ENCODE measurements at regions not wholly inside any gene's neighbourhood (a gene's known extent, or its start where the extent isn't known, plus 50 kb on each side); places are given as distances from the start of the nearest gene placed in this dataset.
A peak's percentile ranks its signal among the peaks of the same experiment; 100 is the strongest.

DNA sequence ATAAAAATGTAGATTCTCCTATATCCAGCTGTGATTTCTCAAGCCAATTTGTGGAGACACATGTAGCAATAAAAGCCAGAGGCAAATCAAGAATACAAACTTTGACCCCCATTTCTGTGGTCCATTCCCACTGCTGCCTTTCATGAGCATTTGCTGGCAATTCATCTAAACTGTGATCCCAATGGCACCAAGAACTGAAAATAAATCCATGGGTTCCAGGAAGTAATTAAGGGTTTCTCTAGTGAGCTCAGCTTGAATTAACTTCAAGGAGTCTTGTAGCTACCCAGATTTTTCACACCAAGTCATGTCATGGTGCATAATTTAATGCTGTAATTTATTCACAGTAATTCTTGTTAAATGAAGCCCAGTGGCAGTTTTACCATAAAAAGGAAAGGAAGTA, 145.0 kb upstream of the SMC2 start:
- DNase-seq, result no peak

DNA sequence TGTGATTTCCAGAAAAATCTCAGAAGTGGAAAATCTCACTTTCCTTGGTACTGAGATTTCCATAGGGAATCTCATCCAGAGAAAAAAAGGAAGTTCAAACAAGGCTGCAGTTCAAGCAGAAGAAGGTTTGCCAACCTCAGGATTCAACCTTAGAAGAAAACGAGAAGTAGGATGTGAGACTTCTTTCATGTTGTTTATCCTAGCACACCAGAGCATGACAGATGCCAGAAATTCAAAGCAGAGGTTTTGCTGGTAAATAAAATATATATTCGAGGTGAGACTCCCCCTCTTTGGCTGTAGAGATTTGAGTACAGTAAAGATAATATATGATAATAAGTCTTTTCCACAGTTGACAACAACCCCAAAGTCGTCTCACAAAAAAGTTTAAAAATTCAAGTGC, 116.9 kb upstream of the SMC2 start:
- no peak for DNase-seq

DNA sequence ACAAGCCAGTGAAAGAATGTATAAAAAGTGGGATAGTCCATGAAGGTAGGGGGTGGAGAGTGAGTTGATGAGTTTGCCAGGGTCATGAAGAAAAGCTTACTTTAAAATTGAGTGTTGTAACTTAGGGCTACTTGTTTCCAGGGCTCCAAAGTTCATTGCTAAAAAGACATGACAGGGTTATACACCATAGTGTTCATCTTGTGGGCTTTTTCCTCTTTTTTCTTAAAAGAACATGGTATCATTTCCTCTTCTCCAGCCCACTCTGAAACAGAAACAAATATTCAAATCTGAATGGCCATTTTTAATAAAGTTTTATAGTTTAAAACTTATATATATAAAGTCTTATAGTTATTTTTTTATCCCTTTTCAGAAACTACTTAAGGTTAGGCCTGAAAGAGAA, 115.7 kb upstream of the SMC2 start:
- DNase-seq, result no peak

DNA sequence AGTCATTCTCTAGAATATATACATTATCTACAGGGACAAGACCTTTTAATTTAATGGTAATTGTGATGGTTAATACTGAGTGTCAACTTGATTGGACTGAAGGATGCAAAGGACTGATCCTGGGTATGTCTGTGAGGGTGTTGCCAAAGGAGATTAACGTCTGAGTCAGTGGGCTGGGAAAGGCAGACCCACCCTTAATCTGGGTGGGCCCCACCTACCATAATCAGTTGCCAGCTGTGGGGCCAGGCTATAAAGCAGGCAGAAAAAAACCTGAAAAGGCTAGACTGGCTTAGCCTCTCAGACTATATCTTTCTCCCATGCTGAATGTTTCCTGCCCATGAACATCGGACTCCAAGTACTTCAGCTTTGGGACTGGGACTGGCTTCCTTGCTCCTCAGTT, 112.2 kb upstream of the SMC2 start:
- DNase-seq, result peak; percentile 33

DNA sequence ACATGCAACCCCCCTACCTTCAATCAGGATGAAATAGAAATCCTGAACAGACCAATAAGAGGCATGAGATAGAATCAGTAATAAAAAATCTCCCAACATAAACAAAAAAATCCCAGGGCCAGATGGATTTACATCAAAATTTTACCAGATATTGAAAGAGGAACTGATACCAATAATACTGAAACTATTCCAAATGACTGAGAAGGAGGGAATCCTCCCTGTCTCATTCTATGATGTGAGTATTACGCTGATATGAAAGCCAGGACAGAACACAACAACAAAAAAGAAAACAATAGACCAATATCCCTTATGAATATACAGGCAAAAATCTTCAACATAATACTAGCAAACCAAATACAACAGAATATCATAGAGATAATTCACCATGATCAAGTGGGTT, 109.0 kb upstream of the SMC2 start:
- DNase-seq, result no peak

DNA sequence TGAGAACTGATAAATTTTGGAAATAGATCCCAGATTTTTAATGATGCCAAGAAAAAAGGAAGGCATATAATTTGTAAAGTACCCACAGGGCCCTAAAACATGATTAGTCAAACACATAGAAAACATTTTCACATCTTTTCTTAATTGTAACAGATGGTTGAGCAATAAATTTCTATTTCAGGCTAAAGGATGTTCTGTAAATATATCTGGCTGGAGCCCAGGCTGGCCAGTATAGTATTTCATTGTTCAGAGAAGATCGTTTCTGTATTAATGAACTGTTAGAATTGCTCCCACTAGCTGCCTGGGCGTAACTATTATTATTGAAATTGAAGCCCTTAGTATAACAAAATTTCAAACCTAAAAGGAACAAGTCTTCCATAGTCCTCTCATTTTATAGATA, 105.3 kb upstream of the SMC2 start:
- no peak for DNase-seq

DNA sequence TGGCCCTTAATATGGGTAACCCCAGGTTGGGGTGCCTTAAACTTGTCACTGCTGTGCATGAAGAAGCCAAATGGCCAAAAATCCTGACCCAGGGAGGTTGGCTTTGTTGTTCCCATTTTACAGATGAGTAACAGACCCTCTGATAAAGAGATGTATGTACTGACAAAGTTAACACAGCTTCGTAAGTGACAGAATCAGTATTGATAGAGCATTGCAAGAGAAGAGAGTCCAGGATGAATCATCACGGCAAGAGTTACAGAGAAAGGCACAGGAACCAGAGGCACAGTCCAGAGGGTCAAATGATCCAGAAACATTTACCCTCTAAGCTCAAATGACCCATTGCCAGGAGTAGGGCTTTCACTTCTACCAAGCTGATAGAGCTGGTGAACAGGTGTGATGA, 103.8 kb upstream of the SMC2 start:
- DNase-seq, result no peak

DNA sequence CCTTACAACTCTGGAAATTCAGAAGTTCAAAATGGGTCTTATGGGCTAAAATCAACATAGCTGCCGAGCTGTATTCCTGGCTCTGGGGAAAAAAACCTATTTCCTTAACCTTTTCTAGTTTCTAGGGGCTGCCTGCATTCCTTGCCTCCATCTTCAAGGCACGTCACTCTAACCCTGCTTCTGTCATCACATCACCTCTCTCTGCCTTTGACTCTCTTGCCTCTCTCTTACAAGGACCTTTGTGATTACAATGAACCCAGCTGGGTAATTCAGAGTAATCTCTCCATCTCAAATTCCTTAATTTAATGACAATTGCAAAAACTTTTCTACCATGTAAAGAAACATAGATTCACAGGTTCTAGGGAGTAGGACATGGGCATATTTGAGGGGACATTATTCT, 103.1 kb upstream of the SMC2 start:
- DNase-seq, result no peak

DNA sequence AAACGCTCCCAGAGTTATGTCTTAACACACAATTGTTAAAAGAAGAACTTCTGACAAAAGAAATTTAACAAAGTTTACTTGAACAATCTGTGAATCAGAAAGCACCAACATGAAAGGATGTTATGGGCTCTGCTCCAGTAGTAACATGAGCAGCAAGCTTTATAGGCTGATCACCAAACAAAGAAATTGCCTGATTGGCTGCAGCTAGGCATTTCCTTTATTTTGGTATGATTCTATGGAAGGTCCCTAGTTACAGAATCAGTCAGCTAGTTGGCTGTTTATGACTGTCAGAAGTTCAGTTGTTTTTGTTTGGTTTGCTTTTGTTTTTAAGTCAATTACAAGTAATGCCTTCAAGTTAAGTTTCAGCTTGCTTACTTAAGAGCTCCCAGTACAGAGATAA, 102.4 kb upstream of the SMC2 start:
- no peak for DNase-seq

DNA sequence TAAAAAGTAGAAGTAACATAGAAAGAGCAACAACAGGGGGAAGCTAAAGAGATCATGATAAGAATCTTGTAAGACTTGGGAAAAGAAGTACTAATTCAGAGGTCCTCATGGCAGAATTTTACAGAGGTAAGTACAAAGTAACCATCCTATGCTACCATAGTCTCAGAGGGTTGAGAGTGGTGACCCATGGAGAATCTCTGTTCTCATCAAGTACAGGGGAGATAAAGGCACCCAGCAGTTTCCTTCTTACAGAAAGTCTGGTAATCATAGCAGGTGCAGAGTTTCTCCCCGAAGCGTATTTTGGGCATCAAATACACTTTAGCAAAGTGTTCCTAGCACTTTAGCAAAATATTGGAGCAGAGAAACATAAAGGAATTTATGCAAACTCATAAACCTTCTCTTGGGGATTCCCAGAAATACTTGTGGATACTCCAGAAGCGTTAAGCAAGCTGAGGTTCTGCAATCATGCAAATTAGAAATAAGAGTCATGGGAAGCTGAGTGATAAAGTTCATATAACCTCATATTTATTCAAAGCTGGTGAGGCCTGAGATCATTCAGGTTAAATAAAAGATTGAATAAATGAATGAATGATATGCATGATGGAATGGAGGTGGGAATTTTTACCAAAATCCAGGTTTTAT, 101.0 kb upstream of the SMC2 start:
- DNase-seq, result no peak

DNA sequence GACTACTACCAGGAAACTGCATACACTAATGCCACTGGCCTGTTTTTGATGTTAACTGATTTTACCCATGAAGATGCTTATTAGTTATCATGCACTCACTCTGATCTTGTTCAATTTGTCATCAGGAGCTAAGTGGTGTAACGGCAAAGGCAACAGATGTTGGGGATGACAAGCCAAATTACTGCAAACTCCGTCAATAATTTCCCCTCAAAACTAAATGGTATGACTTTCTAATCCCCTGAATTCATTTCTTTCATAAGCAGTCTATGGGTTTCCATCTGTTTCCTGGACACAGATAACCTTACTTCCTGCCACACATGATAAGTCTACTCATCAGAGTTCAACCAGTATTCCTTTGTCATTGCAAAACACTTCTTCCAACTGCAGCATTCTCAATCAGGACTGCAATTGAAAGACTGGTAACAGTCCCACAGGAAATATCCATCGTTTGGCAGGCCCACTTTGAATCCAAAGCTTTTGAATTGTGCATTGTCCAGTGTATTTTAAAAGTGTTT, 96.2 kb upstream of the SMC2 start:
- DNase-seq, result peak; percentile 42

DNA sequence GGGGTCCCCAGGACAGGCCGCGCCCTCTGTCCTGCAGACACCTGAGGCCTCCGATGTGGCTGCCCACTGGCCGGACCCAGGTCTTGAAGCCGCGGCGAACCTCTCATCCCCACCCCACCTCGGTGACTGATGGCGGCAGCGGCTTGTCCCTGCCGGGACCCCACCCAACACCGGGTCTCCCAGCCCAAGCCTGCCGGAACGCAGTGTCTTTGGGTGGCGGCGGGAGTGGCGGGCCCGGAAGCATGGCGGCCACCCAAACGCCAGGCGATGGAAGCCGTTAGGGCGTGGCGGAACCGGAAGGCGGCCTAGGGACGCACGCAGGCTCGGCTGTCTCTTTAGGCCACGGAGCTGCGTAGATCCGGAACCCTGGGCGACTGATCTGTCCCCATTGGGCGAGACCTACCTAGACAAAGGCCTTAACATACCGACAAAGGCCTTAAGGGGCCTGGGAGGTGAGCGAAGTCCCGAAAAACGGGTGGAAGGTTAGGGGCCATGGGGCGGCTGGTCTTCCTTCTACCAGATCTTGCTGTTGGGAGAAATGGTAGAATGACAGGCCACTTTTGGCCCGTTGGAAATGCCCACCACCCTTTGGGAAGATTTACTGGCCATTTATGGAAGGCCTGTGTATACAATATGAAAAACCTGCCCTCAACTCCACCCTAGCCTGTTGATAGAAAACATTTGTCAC, 94.6 kb upstream of the SMC2 start:
- DNase-seq, result no peak

DNA sequence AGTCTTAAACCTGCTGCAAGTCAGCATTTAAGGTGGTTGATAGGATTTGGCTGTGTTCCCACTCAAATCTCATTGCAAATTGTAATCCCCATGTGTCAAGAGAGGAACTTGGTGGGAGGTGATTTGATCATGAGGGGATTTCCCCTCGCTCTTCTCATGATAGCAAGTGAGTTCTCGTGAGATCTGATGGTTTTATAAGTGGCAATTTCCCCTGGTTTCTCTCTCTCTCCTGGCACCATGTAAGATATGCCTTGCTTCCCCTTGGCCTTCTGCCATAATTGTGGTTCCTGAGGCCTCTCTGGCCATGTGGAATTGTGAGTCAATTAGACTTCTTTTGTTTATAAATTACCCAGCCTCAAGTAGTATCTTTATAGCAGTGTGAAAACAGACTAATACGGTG, 84.3 kb upstream of the SMC2 start:
- DNase-seq, result peak; percentile 65

DNA sequence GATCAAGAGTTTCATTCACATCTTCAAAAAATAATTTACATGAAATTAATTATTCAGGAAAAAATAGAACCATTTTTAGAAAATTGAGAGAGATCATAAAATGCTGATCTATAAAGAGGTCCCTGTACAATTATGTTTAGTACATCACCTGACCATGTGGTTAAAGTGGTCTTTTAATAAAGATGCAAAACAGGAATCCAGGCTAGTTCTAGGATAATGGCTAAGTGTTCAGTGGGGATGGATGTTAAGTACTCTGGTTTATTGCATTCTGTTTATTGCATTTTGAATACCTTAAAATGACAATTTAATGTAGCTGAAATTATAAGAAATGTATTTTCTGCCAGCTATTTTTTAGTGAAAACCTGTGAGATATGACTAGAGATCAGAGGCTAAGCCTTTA, 72.0 kb upstream of the SMC2 start:
- DNase-seq, result no peak

DNA sequence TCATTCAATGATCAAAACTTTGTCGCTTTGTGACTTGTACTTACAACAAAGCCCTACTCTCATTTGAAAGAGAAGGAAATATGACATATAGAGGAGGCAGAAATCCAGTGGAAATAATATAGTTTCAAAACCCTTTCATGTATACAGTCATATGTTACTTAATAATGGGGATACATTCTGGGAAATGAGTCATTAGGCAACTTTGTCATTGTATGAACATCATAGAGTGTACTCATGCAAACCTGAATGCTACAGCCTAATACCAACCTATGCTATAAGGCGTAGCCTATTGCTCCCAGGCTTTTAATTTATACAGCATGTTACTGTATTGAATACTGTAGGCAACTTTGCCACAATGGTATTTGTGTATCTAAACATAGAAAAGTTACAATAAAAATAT, 69.0 kb upstream of the SMC2 start:
- no peak for DNase-seq

DNA sequence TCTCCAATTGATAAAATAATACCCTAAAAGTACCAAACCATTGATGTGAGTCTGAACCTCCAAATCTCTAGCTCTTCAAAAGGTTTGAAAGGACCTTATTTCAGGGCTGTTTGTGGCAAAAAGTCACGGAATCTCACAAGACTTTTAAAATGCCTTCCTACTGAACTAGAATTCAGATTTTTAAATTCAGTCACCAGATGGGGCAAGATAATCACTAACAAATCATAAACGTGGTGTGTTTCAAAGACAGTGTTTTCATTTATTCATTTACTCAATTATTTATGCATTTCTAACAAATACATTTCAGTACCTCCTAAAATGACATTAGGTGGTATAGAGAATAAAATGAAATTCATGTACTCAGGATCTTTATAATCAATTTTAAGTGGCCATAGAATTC, 68.2 kb upstream of the SMC2 start:
- DNase-seq, result no peak

DNA sequence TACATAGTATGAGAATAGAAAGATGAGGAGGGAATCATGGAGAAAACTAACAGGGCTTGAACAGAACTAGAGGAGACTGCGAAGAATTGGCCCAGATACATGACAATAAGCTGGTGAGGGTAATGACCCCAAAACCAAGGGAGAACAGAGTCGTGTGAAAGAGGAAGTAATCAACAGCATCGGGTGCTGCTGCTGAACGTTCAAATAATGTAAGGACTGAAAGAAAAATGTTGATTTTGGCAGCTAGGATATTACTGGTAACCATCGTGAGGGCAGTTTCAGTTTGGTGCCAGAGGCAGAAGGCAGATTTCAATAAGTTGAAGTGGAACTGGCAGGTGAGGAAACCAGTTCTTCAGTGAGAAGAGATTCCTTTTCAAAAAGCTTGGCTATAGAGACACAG, 66.8 kb upstream of the SMC2 start:
- peak; percentile 22 for DNase-seq

DNA sequence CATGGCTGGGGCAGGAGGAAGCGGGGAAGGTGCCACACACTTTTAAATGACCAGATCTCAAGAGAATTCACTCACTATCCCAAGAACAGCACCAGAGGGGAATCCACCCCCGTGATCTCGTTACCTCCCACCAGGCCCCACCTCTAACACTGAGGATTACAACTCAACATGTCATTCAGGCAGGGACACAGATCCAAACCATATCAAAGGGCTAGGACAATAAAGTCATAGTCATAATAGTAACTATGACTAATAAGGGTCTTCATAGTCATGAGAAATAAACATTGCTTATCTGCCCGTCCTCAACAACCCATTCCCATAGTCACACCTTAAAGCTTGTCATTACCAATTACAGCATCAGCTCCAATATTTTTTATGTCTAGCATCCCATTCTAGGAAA, 65.3 kb upstream of the SMC2 start:
- no peak for DNase-seq

All from hematopoietic multipotent progenitor cell treated with erythropoietin and hydrocortisone succinate and interleukin-3 and kit ligand, for 4 days (in vitro differentiated cells).